GM12873 (cell line): ENCODE measurements at regions not wholly inside any gene's neighbourhood (a gene's known extent, or its start where the extent isn't known, plus 50 kb on each side); places are given as distances from the start of the nearest gene placed in this dataset.

Experiments
- CTCF ChIP-seq: IDR thresholded peaks from 2 replicates; pipeline ENCODE4 v1.5.1; 2012; ENCODE audit warnings: low read depth, mild to moderate bottlenecking, moderate library complexity, low read length, control low read depth; ENCODE audit not compliant: insufficient read depth; ENCODE audit errors: missing control alignments

GRCh38 chr6:98041921-98042320 lies 758.9 kb upstream of the MMS22L start:
- no peak for TF ChIP-seq CTCF

DNA sequence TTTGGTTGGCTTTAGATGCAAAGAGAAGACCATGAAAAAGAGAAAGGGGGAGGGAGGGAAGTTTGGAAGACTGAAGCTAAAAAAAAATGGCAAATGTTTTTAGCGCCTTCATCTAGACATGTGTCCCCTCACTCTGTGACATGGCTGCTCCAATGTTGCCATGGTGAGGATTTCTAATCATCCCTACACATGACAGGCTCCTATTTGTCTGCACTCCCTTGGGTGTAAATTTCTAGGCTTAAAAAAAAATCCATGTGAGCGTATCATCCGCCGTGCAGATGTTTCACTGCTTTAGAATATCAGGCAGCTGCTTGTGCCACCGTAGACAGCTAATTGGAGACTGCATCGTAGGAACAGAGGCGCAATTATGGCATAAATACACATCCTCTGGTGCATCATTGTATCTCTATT lies 761.1 kb upstream of the MMS22L start:
- no peak for TF ChIP-seq CTCF

GRCh38 chr6:98044791-98045470 lies 761.9 kb upstream of the MMS22L start:
- TF ChIP-seq CTCF: no peak

- TF ChIP-seq CTCF: no peak
Observed at GRCh38 chr6:98047164-98047563, 764.1 kb upstream of the MMS22L start.

GRCh38 chr6:98047871-98048270 lies 764.9 kb upstream of the MMS22L start:
- no peak for TF ChIP-seq CTCF

- peak; percentile 8 for TF ChIP-seq CTCF
Observed at GRCh38 chr6:98054453-98054852, 771.4 kb upstream of the MMS22L start.

DNA sequence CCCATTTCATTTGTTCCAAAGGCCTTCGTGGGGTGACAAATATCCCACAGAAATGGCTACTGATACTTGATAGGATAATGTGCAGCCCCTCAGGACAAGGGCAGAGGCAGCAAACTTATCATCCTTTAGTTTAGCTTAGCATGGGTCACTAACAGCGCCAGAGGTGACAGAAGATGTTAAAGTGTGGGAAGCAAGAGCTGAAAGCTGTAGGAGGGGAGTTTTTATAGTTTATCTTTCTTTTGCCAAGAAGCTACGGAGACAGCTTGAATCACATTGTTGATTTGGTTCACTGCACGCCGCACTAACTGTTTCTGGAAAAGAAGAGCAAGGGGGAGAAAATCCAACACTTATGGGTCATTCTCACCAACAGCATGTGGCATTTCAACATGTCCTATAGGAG lies 773.9 kb upstream of the MMS22L start:
- no peak for TF ChIP-seq CTCF

DNA sequence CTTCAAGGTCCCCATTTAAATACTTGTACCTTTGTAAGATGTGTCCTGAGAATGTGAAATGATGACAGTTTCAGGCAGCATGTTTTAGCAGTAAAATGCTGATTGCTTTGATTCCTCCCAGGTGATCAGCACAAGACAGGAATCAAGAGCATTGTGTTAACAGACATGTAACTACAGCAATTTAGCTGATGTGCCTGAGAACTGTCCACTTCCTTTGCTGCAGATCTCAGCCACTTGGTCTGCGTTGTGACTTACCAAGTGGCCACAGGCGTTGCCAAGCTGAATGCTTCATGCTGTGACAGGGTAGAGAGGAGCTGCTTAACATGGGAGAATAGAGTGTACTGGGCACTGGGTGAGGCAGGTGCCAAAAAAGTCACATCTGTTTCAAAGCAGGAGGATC lies 767.0 kb upstream of the POU3F2 start:
- TF ChIP-seq CTCF: no peak
